NCI-H524 (cell line): ENCODE measurements at regions not wholly inside any gene's neighbourhood (a gene's known extent, or its start where the extent isn't known, plus 50 kb on each side); places are given as distances from the start of the nearest gene placed in this dataset.

ENCODE experiments used
- DNase-seq, 2 experiments: peaks; one replicate each; lab custom pipeline; 2025; lab: John Stamatoyannopoulos, UW

- DNase-seq = no peak
Measured at GRCh38 chr17:79501910-79502309, 108.9 kb downstream of the RBFOX3 start.

- DNase-seq = no peak
Measured at GRCh38 chr17:79500745-79501618, 109.9 kb downstream of the RBFOX3 start.

- DNase-seq = no peak
Measured at GRCh38 chr17:79498854-79499253, 112.0 kb downstream of the RBFOX3 start.

GRCh38 chr17:79497777-79498348, 113.0 kb downstream of the RBFOX3 start:
- DNase-seq = peak in 1 of 2 experiments; percentile 30

- peak in 1 of 2 experiments; percentile 68 for DNase-seq
Measured at GRCh38 chr17:79496422-79497005, 114.3 kb downstream of the RBFOX3 start.

GRCh38 chr17:79495665-79496064, 115.2 kb downstream of the RBFOX3 start:
- peak; percentile 83 to 92 for DNase-seq

- no peak for DNase-seq
Measured at GRCh38 chr17:79491006-79491405, 119.8 kb downstream of the RBFOX3 start.

- DNase-seq = no peak
Measured at GRCh38 chr17:79490530-79490929, 120.3 kb downstream of the RBFOX3 start.

- DNase-seq = no peak
Measured at GRCh38 chr17:79487149-79487548, 123.7 kb downstream of the RBFOX3 start.

- DNase-seq = peak; percentile 67 to 82
Measured at GRCh38 chr17:79485991-79486390, 124.9 kb downstream of the RBFOX3 start.

GRCh38 chr17:79485419-79485985, 125.3 kb downstream of the RBFOX3 start:
- DNase-seq = peak in 1 of 2 experiments; percentile 54

- DNase-seq = peak; percentile 93 to 98
Measured at GRCh38 chr17:79484600-79485418, 126.0 kb downstream of the RBFOX3 start.

GRCh38 chr17:79483842-79484241, 127.0 kb downstream of the RBFOX3 start:
- no peak for DNase-seq

GRCh38 chr17:79482727-79483521, 127.9 kb downstream of the RBFOX3 start:
- DNase-seq = no peak

GRCh38 chr17:79479876-79480275, 131.0 kb downstream of the RBFOX3 start:
- DNase-seq = no peak

- no peak for DNase-seq
Measured at GRCh38 chr17:79478841-79479240, 132.0 kb downstream of the RBFOX3 start.

GRCh38 chr17:79478051-79478461, 132.8 kb downstream of the RBFOX3 start:
- DNase-seq = no peak

GRCh38 chr17:79476074-79476652, 134.7 kb downstream of the RBFOX3 start:
- DNase-seq = peak; percentile 68 to 80

GRCh38 chr17:79473876-79474440, 136.9 kb downstream of the RBFOX3 start:
- peak in 1 of 2 experiments; percentile 66 for DNase-seq
